ENCODE measurements at regions not wholly inside any gene's neighbourhood (a gene's known extent, or its start where the extent isn't known, plus 50 kb on each side); places are given as distances from the start of the nearest gene placed in this dataset.

GRCh38 chr7:10802526-10802925 is 171.1 kb upstream of the PHF14 start:
- TF ChIP-seq CTCF (conservative IDR thresholded peaks at IDR 0.05; ENCODE audit: low read depth, low read length) (no peak), EZH2 (IDR thresholded peaks at IDR 0.05; ENCODE audit: borderline replicate concordance, low read depth, low read length, poor library complexity, severe bottlenecking) (no peak)
